HG02885 (cell line): ENCODE measurements at regions not wholly inside any gene's neighbourhood (a gene's known extent, or its start where the extent isn't known, plus 50 kb on each side); places are given as distances from the start of the nearest gene placed in this dataset.

Source experiments
- ATAC-seq: cut with Tn5 transposase; IDR thresholded peaks from one replicate; pipeline ENCODE4 v1.9.1; 2021; ENCODE audit warnings: mild to moderate bottlenecking; ENCODE audit not compliant: unreplicated experiment, poor library complexity

- no peak for ATAC-seq
Measured at GRCh38 chr7:159269745-159270144, 125.1 kb upstream of the VIPR2 start.

- no peak for ATAC-seq
Measured at GRCh38 chr7:159263430-159263829, 118.8 kb upstream of the VIPR2 start.

- no peak for ATAC-seq
Measured at GRCh38 chr7:159253657-159254056, 109.0 kb upstream of the VIPR2 start.

- no peak for ATAC-seq
Measured at GRCh38 chr7:159250471-159250870, 105.8 kb upstream of the VIPR2 start.

- no peak for ATAC-seq
Measured at GRCh38 chr7:159249671-159250070, 105.0 kb upstream of the VIPR2 start.

GRCh38 chr7:159247910-159248309 is 103.2 kb upstream of the VIPR2 start:
- ATAC-seq = no peak

- ATAC-seq = no peak
Measured at GRCh38 chr7:159246702-159247480, 102.2 kb upstream of the VIPR2 start.

- ATAC-seq = no peak
Measured at GRCh38 chr7:159240962-159241361, 96.3 kb upstream of the VIPR2 start.

GRCh38 chr7:159239028-159239427 is 94.4 kb upstream of the VIPR2 start:
- ATAC-seq = no peak

- ATAC-seq = no peak
Measured at GRCh38 chr7:159238541-159238940, 93.9 kb upstream of the VIPR2 start.

GRCh38 chr7:159237022-159237653 is 92.5 kb upstream of the VIPR2 start:
- ATAC-seq = no peak

- no peak for ATAC-seq
Measured at GRCh38 chr7:159231017-159231416, 86.3 kb upstream of the VIPR2 start.

GRCh38 chr7:159229683-159230475 is 85.2 kb upstream of the VIPR2 start:
- no peak for ATAC-seq

GRCh38 chr7:159227433-159227832 is 82.8 kb upstream of the VIPR2 start:
- no peak for ATAC-seq

GRCh38 chr7:159226011-159226702 is 81.5 kb upstream of the VIPR2 start:
- ATAC-seq = no peak

GRCh38 chr7:159218607-159219006 is 73.9 kb upstream of the VIPR2 start:
- ATAC-seq = no peak

- ATAC-seq = no peak
Measured at GRCh38 chr7:159218170-159218569, 73.5 kb upstream of the VIPR2 start.

- ATAC-seq = no peak
Measured at GRCh38 chr7:159215076-159215475, 70.4 kb upstream of the VIPR2 start.

- no peak for ATAC-seq
Measured at GRCh38 chr7:159213253-159213652, 68.6 kb upstream of the VIPR2 start.

- no peak for ATAC-seq
Measured at GRCh38 chr7:159212226-159212625, 67.6 kb upstream of the VIPR2 start.
